ENCODE measurements at regions not wholly inside any gene's neighbourhood (a gene's known extent, or its start where the extent isn't known, plus 50 kb on each side); places are given as distances from the start of the nearest gene placed in this dataset.
A peak's percentile ranks its signal among the peaks of the same experiment; 100 is the strongest.

DNA sequence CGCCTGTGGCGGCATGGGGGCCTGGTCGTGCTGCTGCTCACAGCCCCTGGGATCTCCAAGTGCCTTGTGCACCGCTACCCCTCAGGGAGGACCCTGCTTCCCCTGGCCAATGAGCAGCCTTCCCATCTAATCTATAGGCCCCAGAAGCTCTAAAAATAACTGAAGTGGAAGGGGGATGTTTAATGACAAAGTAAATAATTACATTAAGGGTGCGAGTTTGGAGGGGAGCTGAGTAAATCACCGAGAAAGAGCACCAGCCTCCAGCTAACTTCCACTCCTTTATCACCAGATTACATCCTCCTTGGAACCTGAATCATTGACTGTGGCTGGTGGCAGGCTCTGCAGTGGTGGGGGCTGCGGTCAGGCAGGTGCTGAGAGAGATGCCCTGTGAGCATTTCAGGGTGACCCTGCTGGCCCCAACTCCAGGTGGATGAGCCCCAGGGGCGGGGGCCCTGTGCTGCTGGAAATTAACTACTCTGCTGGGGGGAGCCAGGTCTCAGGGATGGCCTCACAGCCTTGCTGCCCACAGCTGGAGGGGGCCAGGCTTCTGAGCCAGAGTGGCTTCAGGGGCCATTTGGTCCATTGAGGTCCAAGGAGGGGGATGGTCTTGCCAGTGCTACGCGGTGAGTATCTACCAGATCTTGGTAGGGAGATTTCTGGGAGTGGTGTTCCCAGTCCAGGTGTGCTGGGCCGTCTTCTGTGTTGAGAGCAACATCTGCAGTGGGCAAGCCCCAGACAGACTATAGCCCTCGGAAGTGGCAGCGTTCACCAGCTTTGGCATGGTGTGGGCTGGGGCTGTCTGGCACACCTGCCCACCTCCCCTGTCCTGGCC is 74.2 kb downstream of the GLI2 start:
- DNase-seq, result no peak
- H3K9me3 ChIP-seq, result no peaks in the 10 kb centered on the region
- H3K36me3 ChIP-seq, result no peaks in the 10 kb centered on the region
- H3K4me1 ChIP-seq (ENCODE audit: insufficient read depth), result peaks cover 7% of the 10 kb centered on the region
- 86 to 90% (median 87%) methylated on average over 13 of the region's 13 CpGs for WGBS, 3 donors
- H3K27ac ChIP-seq, result no peak overlapping the region
- no peaks in the 10 kb centered on the region for H3K27me3 ChIP-seq
- no peak for TF ChIP-seq EP300 (IDR thresholded peaks at IDR 0.05)
- TF ChIP-seq POLR2A (IDR thresholded peaks at IDR 0.05), result no peak
- TF ChIP-seq, protein P1, sequence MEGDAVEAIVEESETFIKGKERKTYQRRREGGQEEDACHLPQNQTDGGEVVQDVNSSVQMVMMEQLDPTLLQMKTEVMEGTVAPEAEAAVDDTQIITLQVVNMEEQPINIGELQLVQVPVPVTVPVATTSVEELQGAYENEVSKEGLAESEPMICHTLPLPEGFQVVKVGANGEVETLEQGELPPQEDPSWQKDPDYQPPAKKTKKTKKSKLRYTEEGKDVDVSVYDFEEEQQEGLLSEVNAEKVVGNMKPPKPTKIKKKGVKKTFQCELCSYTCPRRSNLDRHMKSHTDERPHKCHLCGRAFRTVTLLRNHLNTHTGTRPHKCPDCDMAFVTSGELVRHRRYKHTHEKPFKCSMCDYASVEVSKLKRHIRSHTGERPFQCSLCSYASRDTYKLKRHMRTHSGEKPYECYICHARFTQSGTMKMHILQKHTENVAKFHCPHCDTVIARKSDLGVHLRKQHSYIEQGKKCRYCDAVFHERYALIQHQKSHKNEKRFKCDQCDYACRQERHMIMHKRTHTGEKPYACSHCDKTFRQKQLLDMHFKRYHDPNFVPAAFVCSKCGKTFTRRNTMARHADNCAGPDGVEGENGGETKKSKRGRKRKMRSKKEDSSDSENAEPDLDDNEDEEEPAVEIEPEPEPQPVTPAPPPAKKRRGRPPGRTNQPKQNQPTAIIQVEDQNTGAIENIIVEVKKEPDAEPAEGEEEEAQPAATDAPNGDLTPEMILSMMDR (IDR thresholded peaks at IDR 0.05), result no peak
- no peak overlapping the region for H3K4me3 ChIP-seq
- intact Hi-C loops (cut with DNase I), result no loop called here

DNA sequence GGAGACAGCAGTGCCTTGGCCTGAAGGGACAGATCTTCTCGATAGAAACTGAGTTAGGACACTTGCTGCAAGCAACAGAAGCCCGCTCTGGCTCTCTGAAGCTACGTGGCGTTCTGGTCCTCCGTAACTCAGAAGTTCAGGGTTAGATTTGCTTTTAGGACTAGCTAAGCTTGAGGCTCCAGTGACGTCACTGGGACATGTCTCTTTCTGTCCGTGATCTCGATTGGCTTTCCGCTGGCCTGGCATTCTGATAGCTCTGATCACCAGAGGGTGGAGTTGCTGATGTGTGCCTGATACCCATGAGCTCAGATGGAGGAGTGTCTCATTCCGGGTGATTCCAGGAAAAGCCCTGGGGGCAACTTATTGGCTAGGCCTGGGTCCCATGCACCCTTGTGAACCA is 75.0 kb downstream of the GLI2 start:
- Histone ChIP-seq H3K9me3 (no peaks in the 10 kb centered on the region), H3K27ac (no peak overlapping the region), H3K27me3 (no peaks in the 10 kb centered on the region), H3K4me3 (no peak overlapping the region), H3K4me1 (ENCODE audit: insufficient read depth) (peaks cover 7% of the 10 kb centered on the region), H3K36me3 (no peaks in the 10 kb centered on the region)
- WGBS, 3 donors, result 94 to 96% (median 95%) methylated on average over 10 of the region's 10 CpGs
- TF ChIP-seq, protein P1 (IDR thresholded peaks at IDR 0.05), result no peak
- TF ChIP-seq POLR2A (IDR thresholded peaks at IDR 0.05), result no peak
- no peak for TF ChIP-seq EP300 (IDR thresholded peaks at IDR 0.05)
- intact Hi-C loops (cut with DNase I), result no loop called here
- DNase-seq, result no peak

DNA sequence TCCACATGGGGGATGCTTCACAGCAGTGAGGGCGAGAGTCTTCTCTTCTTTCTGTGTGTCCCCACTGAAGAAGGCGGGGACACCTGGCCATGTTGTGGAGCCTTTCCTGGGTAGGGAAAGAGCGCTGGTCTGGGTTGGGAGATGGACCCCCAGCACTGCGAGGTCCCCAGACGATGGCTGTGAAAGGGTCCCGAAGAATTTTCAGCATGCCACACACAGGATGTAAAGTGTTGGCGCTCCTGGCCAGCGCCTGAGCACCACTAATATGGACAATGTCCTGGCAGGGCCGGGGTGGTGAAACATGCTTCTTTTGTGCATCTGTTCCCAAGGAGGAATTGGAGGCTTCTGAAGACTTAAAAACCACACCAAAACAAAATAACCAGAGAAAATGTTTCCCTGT is 77.2 kb downstream of the GLI2 start:
- Histone ChIP-seq H3K36me3 (no peaks in the 10 kb centered on the region), H3K4me3 (no peak overlapping the region), H3K27ac (no peak overlapping the region), H3K4me1 (ENCODE audit: insufficient read depth) (peaks cover 2% of the 10 kb centered on the region), H3K9me3 (no peaks in the 10 kb centered on the region), H3K27me3 (no peaks in the 10 kb centered on the region)
- DNase-seq, result no peak
- 94 to 96% (median 96%) methylated on average over 9 of the region's 9 CpGs for WGBS, 3 donors
- TF ChIP-seq, protein P1 (IDR thresholded peaks at IDR 0.05), result no peak
- TF ChIP-seq POLR2A (IDR thresholded peaks at IDR 0.05) (no peak), EP300 (IDR thresholded peaks at IDR 0.05) (no peak)
- intact Hi-C loops (cut with DNase I), result no loop called here

DNA sequence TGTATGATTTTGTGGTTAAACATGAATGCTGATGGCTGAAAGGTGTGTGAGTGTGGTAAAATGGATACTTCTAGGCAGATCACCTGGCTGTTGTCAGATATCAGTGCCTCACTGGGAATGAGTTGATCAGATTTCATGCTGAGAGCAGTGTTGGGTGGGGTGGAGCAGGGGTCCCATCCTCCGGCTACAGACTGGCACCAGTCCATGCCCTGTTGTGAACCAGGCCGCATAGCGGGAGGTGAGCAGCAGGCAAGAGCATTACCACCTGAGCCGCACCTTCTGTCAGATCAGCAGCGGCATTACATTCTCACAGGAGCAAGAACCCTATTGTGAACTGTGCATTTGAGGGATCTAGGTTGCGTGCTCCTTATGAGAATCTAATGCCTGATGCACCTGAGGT is 78.7 kb downstream of the GLI2 start:
- no peaks in the 10 kb centered on the region for H3K27me3 ChIP-seq
- no peak overlapping the region for H3K4me3 ChIP-seq
- intact Hi-C loops (cut with DNase I), result no loop called here
- WGBS, 3 donors, result 91 to 99% (median 97%) methylated on average over 6 of the region's 6 CpGs
- no peaks in the 10 kb centered on the region for H3K9me3 ChIP-seq
- H3K27ac ChIP-seq, result no peak overlapping the region
- peaks cover 13% of the 10 kb centered on the region for H3K4me1 ChIP-seq (ENCODE audit: insufficient read depth)
- TF ChIP-seq, protein P1 (IDR thresholded peaks at IDR 0.05), result no peak
- no peak for TF ChIP-seq EP300 (IDR thresholded peaks at IDR 0.05)
- DNase-seq, result peak in 1 of 5 donors; percentile 11
- no peaks in the 10 kb centered on the region for H3K36me3 ChIP-seq

Measured in ovary (tissue), 7 donors.